IMR-90 (cell line): ENCODE measurements at regions not wholly inside any gene's neighbourhood (a gene's known extent, or its start where the extent isn't known, plus 50 kb on each side); places are given as distances from the start of the nearest gene placed in this dataset.

Experiments used
- ATAC-seq: fragments of 200-7000 bp; cut with Tn5 transposase; 2 replicates; pipeline ENCODE4 v1.9.1; 2020; ENCODE audit warnings: low read depth, mild to moderate bottlenecking, moderate library complexity
- BruUV-seq: library from RNA; stranded (reverse); fragments of 400-500 nt; replicated peaks from 2 replicates; lab custom pipeline; 2021; lab: Mats Ljungman, UMichigan
- CTCF ChIA-PET: fragments of 300-600 bp; formaldehyde crosslinking; extraction: SDS; loops from one replicate; lab custom pipeline; 2021; ENCODE audit warnings: antibody characterized with exemption; lab: Yijun Ruan, JAX
- POLR2A ChIA-PET: fragments of 300-600 bp; sonication (Branson Sonifier 250); formaldehyde crosslinking; loops from one replicate; lab custom pipeline; 2022; ENCODE audit warnings: antibody characterized with exemption; ENCODE audit not compliant: unreplicated experiment; lab: Charles Lee
- DNase-seq: peaks from one replicate; pipeline ENCODE4 v3.0.0; 2013
- H2AFZ ChIP-seq: replicated peaks from 2 replicates; pipeline ENCODE3; 2013; ENCODE audit warnings: low read length, mild to moderate bottlenecking; ENCODE audit not compliant: poor library complexity
- H2AK5ac ChIP-seq: 2 replicates; pipeline ENCODE4 v1.6.1; 2013; ENCODE audit warnings: low read depth, low read length, inconsistent platforms
- H2AK9ac ChIP-seq: replicated peaks from 2 replicates; pipeline ENCODE3; 2013; ENCODE audit warnings: mild to moderate bottlenecking, low read depth, low read length, moderate library complexity; ENCODE audit not compliant: poor library complexity
- H2BK120ac ChIP-seq: 2 replicates; pipeline ENCODE4 v1.6.1; 2013; ENCODE audit warnings: low read depth, low read length, inconsistent platforms
- H2BK15ac ChIP-seq: 3 replicates; pipeline ENCODE4 v1.6.1; 2013; ENCODE audit warnings: low read depth, low read length, inconsistent platforms
- H2BK20ac ChIP-seq: 2 replicates; pipeline ENCODE4 v1.6.1; 2013; ENCODE audit warnings: low read depth, mild to moderate bottlenecking, inconsistent platforms, low read length, moderate library complexity
- H2BK5ac ChIP-seq: 2 replicates; pipeline ENCODE4 v1.6.1; 2013; ENCODE audit warnings: mild to moderate bottlenecking, low read depth, low read length, inconsistent platforms; ENCODE audit not compliant: poor library complexity, severe bottlenecking
- H3K14ac ChIP-seq: replicated peaks from 2 replicates; pipeline ENCODE4 v1.6.1; 2013; ENCODE audit warnings: low read depth, low read length, inconsistent platforms
- H3K18ac ChIP-seq: 2 replicates; pipeline ENCODE4 v1.6.1; 2013; ENCODE audit warnings: low read depth, low read length, control low read depth
- H3K23ac ChIP-seq: 2 replicates; pipeline ENCODE4 v1.6.1; 2013; ENCODE audit warnings: low read depth, low read length, inconsistent platforms
- H3K27ac ChIP-seq: 2 replicates; pipeline ENCODE4 v1.5.1; 2013; ENCODE audit warnings: mild to moderate bottlenecking, control low read depth, low read length; ENCODE audit not compliant: insufficient read depth
- H3K27me3 ChIP-seq: 2 replicates; pipeline ENCODE4 v1.6.1; 2013; ENCODE audit warnings: low read length; ENCODE audit not compliant: control insufficient read depth, insufficient read depth
- H3K36me3 ChIP-seq: 2 replicates; pipeline ENCODE4 v1.6.1; 2013; ENCODE audit warnings: low read length, mixed read lengths; ENCODE audit not compliant: control insufficient read depth, insufficient read depth
- H3K4ac ChIP-seq: 2 replicates; pipeline ENCODE4 v1.6.1; 2013; ENCODE audit warnings: low read depth, low read length, inconsistent platforms
- H3K4me1 ChIP-seq: 2 replicates; pipeline ENCODE4 v1.6.1; 2013; ENCODE audit warnings: low read length, mixed read lengths; ENCODE audit not compliant: control insufficient read depth, insufficient read depth
- H3K4me2 ChIP-seq: 2 replicates; pipeline ENCODE4 v1.6.1; 2013; ENCODE audit warnings: low read depth, mild to moderate bottlenecking, control low read depth, low read length, moderate library complexity
- H3K4me3 ChIP-seq: 2 replicates; pipeline ENCODE4 v1.5.1; 2013; ENCODE audit warnings: low read depth, mild to moderate bottlenecking, control low read depth, low read length, moderate library complexity; ENCODE audit not compliant: insufficient read depth
- H3K56ac ChIP-seq: 2 replicates; pipeline ENCODE4 v1.6.1; 2013; ENCODE audit warnings: low read length, inconsistent platforms; ENCODE audit not compliant: insufficient read depth; ENCODE audit errors: extremely low read depth
- H3K79me1 ChIP-seq, 2 experiments: 2 replicates each; pipeline ENCODE4 v1.6.1; 2013; ENCODE audit warnings: low read length in 2 of 2, inconsistent platforms in 1 of 2, low read depth in 1 of 2
- H3K9ac ChIP-seq: 2 replicates; pipeline ENCODE4 v1.6.1; 2013; ENCODE audit warnings: low read depth, low read length, control low read depth
- H3K9me1 ChIP-seq: 2 replicates; pipeline ENCODE4 v1.6.1; 2013; ENCODE audit warnings: low read length, inconsistent platforms; ENCODE audit not compliant: insufficient read depth
- H3K9me3 ChIP-seq: 2 replicates; pipeline ENCODE4 v1.6.1; 2013; ENCODE audit warnings: low read length; ENCODE audit not compliant: control insufficient read depth, insufficient read depth
- H4K20me1 ChIP-seq: 2 replicates; pipeline ENCODE4 v1.6.1; 2013; ENCODE audit warnings: low read length, inconsistent platforms; ENCODE audit not compliant: insufficient read depth
- H4K5ac ChIP-seq: 2 replicates; pipeline ENCODE4 v1.6.1; 2013; ENCODE audit warnings: mild to moderate bottlenecking, low read depth, low read length, control low read depth
- H4K8ac ChIP-seq, 2 experiments: 2 replicates each; pipeline ENCODE4 v1.6.1; 2013; ENCODE audit warnings: low read depth in 2 of 2, low read length in 2 of 2, control low read depth in 1 of 2, inconsistent platforms in 1 of 2
- H4K91ac ChIP-seq: 2 replicates; pipeline ENCODE4 v1.6.1; 2013; ENCODE audit warnings: low read depth, low read length, inconsistent platforms; ENCODE audit not compliant: insufficient read depth
- BHLHE40 ChIP-seq: fragments of 150-350 bp; IDR thresholded peaks from 2 replicates; pipeline ENCODE4 v1.6.1; 2016; ENCODE audit warnings: mild to moderate bottlenecking, low read depth, low read length
- CEBPB ChIP-seq: IDR thresholded peaks from 2 replicates; pipeline ENCODE4 v1.6.1; 2012; ENCODE audit warnings: low read depth, low read length, improper control_type of control experiment
- CHD1 ChIP-seq: IDR thresholded peaks from 2 replicates; pipeline ENCODE4 v1.6.1; 2012; ENCODE audit warnings: low read depth, low read length, improper control_type of control experiment
- FOS ChIP-seq: fragments of 150-350 bp; IDR thresholded peaks from 2 replicates; pipeline ENCODE4 v1.6.1; 2016; ENCODE audit warnings: low read depth, low read length
- MAFK ChIP-seq: IDR thresholded peaks from 2 replicates; pipeline ENCODE4 v1.6.1; 2012; ENCODE audit warnings: low read depth, low read length, improper control_type of control experiment
- MAZ ChIP-seq: IDR thresholded peaks from 2 replicates; pipeline ENCODE4 v1.6.1; 2012; ENCODE audit warnings: low read depth, mild to moderate bottlenecking, low read length, improper control_type of control experiment, moderate library complexity, borderline replicate concordance
- MXI1 ChIP-seq: IDR thresholded peaks from 2 replicates; pipeline ENCODE4 v1.6.1; 2012; ENCODE audit warnings: low read depth, mild to moderate bottlenecking, low read length, moderate library complexity, borderline replicate concordance
- NFE2L2 ChIP-seq: fragments of 150-350 bp; IDR thresholded peaks from 2 replicates; pipeline ENCODE4 v1.6.1; 2016; ENCODE audit warnings: low read depth, mild to moderate bottlenecking, low read length
- POLR2A ChIP-seq: IDR thresholded peaks from 2 replicates; pipeline ENCODE4 v1.6.1; 2012; ENCODE audit warnings: mild to moderate bottlenecking, low read depth, low read length
- RAD21 ChIP-seq: IDR thresholded peaks from 2 replicates; pipeline ENCODE4 v1.6.1; 2012; ENCODE audit warnings: low read length, improper control_type of control experiment
- RCOR1 ChIP-seq: IDR thresholded peaks from 2 replicates; pipeline ENCODE4 v1.6.1; 2012; ENCODE audit warnings: mild to moderate bottlenecking, low read length, improper control_type of control experiment; ENCODE audit not compliant: insufficient replicate concordance
- RFX5 ChIP-seq: IDR thresholded peaks from 2 replicates; pipeline ENCODE4 v1.8.0; 2012; ENCODE audit warnings: low read depth, mild to moderate bottlenecking, low read length, moderate library complexity
- SMC3 ChIP-seq: fragments of 150-350 bp; IDR thresholded peaks from 2 replicates; pipeline ENCODE4 v1.6.1; 2016; ENCODE audit warnings: low read depth, mild to moderate bottlenecking, antibody characterized with exemption, low read length, moderate library complexity
- WGBS, 2 experiments: methylation state at CpG; one replicate each; pipeline versions ENCODE4 v1.1.5 to v1.1.7; 2013; ENCODE audit warnings: missing lambda C conversion rate in 2 of 2; ENCODE audit not compliant: insufficient read length in 1 of 2; ENCODE audit errors: extremely low coverage in 2 of 2; 5-methylcytosine and 5-hydroxymethylcytosine counted together
- dilution Hi-C: fragments of 300-500 bp; cut with HindIII; formaldehyde crosslinking; loops from one replicate; pipeline ENCODE4 v1.14.3; 2018; ENCODE audit warnings: low sequenced_read_pairs; ENCODE audit not compliant: unreplicated experiment
- in situ Hi-C: fragments of 300-500 bp; cut with MboI; formaldehyde crosslinking; loops from 3 replicates; pipeline ENCODE4 v1.14.3; 2019; ENCODE audit warnings: low sequenced_read_pairs, inconsistent platforms, mixed read lengths
- intact Hi-C: fragments of 100-400 bp; cut with micrococcal nuclease; formaldehyde crosslinking; loops from 2 replicates; pipeline ENCODE4 v1.10.0; 2022
- TF ChIP-seq, protein P1 (sequence below): conservative IDR thresholded peaks from 2 replicates; pipeline ENCODE4 v1.5.1; 2012; ENCODE audit warnings: mild to moderate bottlenecking, low read depth, low read length, improper control_type of control experiment
- TF ChIP-seq, protein P2 (sequence below): fragments of 150-350 bp; IDR thresholded peaks from 2 replicates; pipeline ENCODE4 v1.6.1; 2016; ENCODE audit warnings: low read depth, mild to moderate bottlenecking, low read length, moderate library complexity, borderline replicate concordance
- TF ChIP-seq, protein P3 (sequence below): fragments of 150-350 bp; IDR thresholded peaks from 2 replicates; pipeline ENCODE4 v1.6.1; 2017; ENCODE audit warnings: mild to moderate bottlenecking, antibody characterized with exemption, low read length, low read depth

- H2BK20ac ChIP-seq = no peak overlapping the region
- H3K14ac ChIP-seq = no peak overlapping the region
- H3K4me2 ChIP-seq = no peak overlapping the region
- no peaks in the 10 kb centered on the region for H3K36me3 ChIP-seq
- no peak overlapping the region for H2AFZ ChIP-seq
- no peak overlapping the region for H4K91ac ChIP-seq
- no peaks in the 10 kb centered on the region for H4K20me1 ChIP-seq
- no TSS peak for BruUV-seq
- no peak overlapping the region for H2AK9ac ChIP-seq
- 73% methylated on average over 4 of the region's 10 CpGs; no CpG with 5 or more reads in 1 of the 2 experiments for WGBS, 2 experiments
- H3K27me3 ChIP-seq = no peaks in the 10 kb centered on the region
- in situ Hi-C loops = no loop called here
- intact Hi-C loops = no loop called here
- dilution Hi-C loops = no loop called here
- no peak overlapping the region for H3K18ac ChIP-seq
- H3K4me1 ChIP-seq = no peaks in the 10 kb centered on the region
- H3K23ac ChIP-seq = no peak overlapping the region
- no peak overlapping the region for H3K56ac ChIP-seq
- no peak overlapping the region for H2BK15ac ChIP-seq
- ATAC-seq (no peak), DNase-seq (no peak)
- H3K79me1 ChIP-seq = no peaks in the 10 kb centered on the region
- H4K5ac ChIP-seq = no peak overlapping the region
- no peak overlapping the region for H2BK5ac ChIP-seq
- H4K8ac ChIP-seq = no peak overlapping the region
- CTCF ChIA-PET = no interaction called here
- no peak overlapping the region for H3K4ac ChIP-seq
- no peaks in the 10 kb centered on the region; the same call in 1 of the 2 replicates for H3K9me1 ChIP-seq
- H3K4me3 ChIP-seq = no peak overlapping the region
- POLR2A ChIA-PET = no interaction called here
- H2BK120ac ChIP-seq = no peak overlapping the region
- no peak overlapping the region for H2AK5ac ChIP-seq
- H3K9me3 ChIP-seq = no peaks in the 10 kb centered on the region
- no peak overlapping the region for H3K9ac ChIP-seq
- no peak for TF ChIP-seq POLR2A
- no peak for TF ChIP-seq NFE2L2
- TF ChIP-seq MAZ = no peak
- TF ChIP-seq RAD21 = no peak
- no peak for TF ChIP-seq SMC3
- TF ChIP-seq RFX5 = no peak
- no peak for TF ChIP-seq RCOR1
- no peak for TF ChIP-seq CEBPB
- no peak for TF ChIP-seq MXI1
- TF ChIP-seq, protein P1, sequence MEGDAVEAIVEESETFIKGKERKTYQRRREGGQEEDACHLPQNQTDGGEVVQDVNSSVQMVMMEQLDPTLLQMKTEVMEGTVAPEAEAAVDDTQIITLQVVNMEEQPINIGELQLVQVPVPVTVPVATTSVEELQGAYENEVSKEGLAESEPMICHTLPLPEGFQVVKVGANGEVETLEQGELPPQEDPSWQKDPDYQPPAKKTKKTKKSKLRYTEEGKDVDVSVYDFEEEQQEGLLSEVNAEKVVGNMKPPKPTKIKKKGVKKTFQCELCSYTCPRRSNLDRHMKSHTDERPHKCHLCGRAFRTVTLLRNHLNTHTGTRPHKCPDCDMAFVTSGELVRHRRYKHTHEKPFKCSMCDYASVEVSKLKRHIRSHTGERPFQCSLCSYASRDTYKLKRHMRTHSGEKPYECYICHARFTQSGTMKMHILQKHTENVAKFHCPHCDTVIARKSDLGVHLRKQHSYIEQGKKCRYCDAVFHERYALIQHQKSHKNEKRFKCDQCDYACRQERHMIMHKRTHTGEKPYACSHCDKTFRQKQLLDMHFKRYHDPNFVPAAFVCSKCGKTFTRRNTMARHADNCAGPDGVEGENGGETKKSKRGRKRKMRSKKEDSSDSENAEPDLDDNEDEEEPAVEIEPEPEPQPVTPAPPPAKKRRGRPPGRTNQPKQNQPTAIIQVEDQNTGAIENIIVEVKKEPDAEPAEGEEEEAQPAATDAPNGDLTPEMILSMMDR = no peak
- TF ChIP-seq, protein P2, sequence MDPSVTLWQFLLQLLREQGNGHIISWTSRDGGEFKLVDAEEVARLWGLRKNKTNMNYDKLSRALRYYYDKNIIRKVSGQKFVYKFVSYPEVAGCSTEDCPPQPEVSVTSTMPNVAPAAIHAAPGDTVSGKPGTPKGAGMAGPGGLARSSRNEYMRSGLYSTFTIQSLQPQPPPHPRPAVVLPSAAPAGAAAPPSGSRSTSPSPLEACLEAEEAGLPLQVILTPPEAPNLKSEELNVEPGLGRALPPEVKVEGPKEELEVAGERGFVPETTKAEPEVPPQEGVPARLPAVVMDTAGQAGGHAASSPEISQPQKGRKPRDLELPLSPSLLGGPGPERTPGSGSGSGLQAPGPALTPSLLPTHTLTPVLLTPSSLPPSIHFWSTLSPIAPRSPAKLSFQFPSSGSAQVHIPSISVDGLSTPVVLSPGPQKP = no peak
- TF ChIP-seq, protein P3, sequence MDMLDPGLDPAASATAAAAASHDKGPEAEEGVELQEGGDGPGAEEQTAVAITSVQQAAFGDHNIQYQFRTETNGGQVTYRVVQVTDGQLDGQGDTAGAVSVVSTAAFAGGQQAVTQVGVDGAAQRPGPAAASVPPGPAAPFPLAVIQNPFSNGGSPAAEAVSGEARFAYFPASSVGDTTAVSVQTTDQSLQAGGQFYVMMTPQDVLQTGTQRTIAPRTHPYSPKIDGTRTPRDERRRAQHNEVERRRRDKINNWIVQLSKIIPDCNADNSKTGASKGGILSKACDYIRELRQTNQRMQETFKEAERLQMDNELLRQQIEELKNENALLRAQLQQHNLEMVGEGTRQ = no peak
- no peak for TF ChIP-seq MAFK
- no peak for TF ChIP-seq CHD1
- no peak for TF ChIP-seq FOS
- TF ChIP-seq BHLHE40 = no peak
- H3K27ac ChIP-seq = no peak overlapping the region
Measured at GRCh38 chr6:150764334-150765066, 101.0 kb upstream of the MTHFD1L start.
